Stimulated activated memory B cell treated with anti-CD40 and anti-IgM and Interleukin-4, amounts not matched to agents 10 μg/mL and 1 μg/mL and 100 μg/mL, for 72 hours (primary cell): ENCODE measurements at regions not wholly inside any gene's neighbourhood (a gene's known extent, or its start where the extent isn't known, plus 50 kb on each side); places are given as distances from the start of the nearest gene placed in this dataset.

ENCODE experiments used
- ATAC-seq: fragments of 150-1000 bp; cut with Tn5 transposase; 2 replicates; pipeline ENCODE4 v1.10.0; 2021
- H3K27ac Mint-ChIP-seq: one replicate; pipeline ENCODE4 v1.8.0; 2022; ENCODE audit warnings: mild to moderate bottlenecking, mixed read lengths
- H3K27me3 Mint-ChIP-seq: one replicate; pipeline ENCODE4 v1.8.0; 2022; ENCODE audit warnings: mixed read lengths
- H3K36me3 Mint-ChIP-seq: one replicate; pipeline ENCODE4 v1.8.0; 2022; ENCODE audit warnings: mixed read lengths
- H3K4me1 Mint-ChIP-seq: one replicate; pipeline ENCODE4 v1.8.0; 2022; ENCODE audit warnings: mixed read lengths
- H3K4me3 Mint-ChIP-seq: one replicate; pipeline ENCODE4 v1.8.0; 2022; ENCODE audit warnings: mild to moderate bottlenecking, moderate library complexity, mixed read lengths
- H3K9me3 Mint-ChIP-seq: one replicate; pipeline ENCODE4 v1.8.0; 2022; ENCODE audit warnings: mixed read lengths

- Mint-ChIP-seq H3K4me3 (no peak overlapping the region), H3K9me3 (peaks cover 7% of the 10 kb centered on the region), H3K27ac (no peak overlapping the region), H3K36me3 (no peaks in the 10 kb centered on the region), H3K4me1 (no peaks in the 10 kb centered on the region), H3K27me3 (no peaks in the 10 kb centered on the region)
- no peak for ATAC-seq
These were observed 736.8 kb downstream of the SOCS6 start for GRCh38 chr18:71025505-71026225.

- Mint-ChIP-seq H3K27me3 (no peaks in the 10 kb centered on the region), H3K4me3 (no peak overlapping the region), H3K4me1 (no peaks in the 10 kb centered on the region), H3K9me3 (peaks cover 2% of the 10 kb centered on the region), H3K27ac (no peak overlapping the region), H3K36me3 (no peaks in the 10 kb centered on the region)
- no peak for ATAC-seq
These were observed 733.5 kb downstream of the SOCS6 start for GRCh38 chr18:71022389-71022788.

- no peaks in the 10 kb centered on the region for H3K27me3 Mint-ChIP-seq
- no peak overlapping the region for H3K4me3 Mint-ChIP-seq
- no peak overlapping the region for H3K27ac Mint-ChIP-seq
- peaks cover 3% of the 10 kb centered on the region for H3K9me3 Mint-ChIP-seq
- no peaks in the 10 kb centered on the region for H3K4me1 Mint-ChIP-seq
- no peak for ATAC-seq
- no peaks in the 10 kb centered on the region for H3K36me3 Mint-ChIP-seq
These were observed 732.2 kb downstream of the SOCS6 start for GRCh38 chr18:71021030-71021362.

- Mint-ChIP-seq H3K9me3 (peaks cover 3% of the 10 kb centered on the region), H3K27me3 (no peaks in the 10 kb centered on the region), H3K4me1 (no peaks in the 10 kb centered on the region), H3K36me3 (no peaks in the 10 kb centered on the region), H3K27ac (no peak overlapping the region), H3K4me3 (no peak overlapping the region)
- ATAC-seq = no peak
These were observed 731.6 kb downstream of the SOCS6 start for GRCh38 chr18:71020342-71021029.

- H3K36me3 Mint-ChIP-seq = no peaks in the 10 kb centered on the region
- no peak overlapping the region for H3K4me3 Mint-ChIP-seq
- no peaks in the 10 kb centered on the region for H3K4me1 Mint-ChIP-seq
- no peak for ATAC-seq
- peaks cover 3% of the 10 kb centered on the region for H3K9me3 Mint-ChIP-seq
- H3K27me3 Mint-ChIP-seq = no peaks in the 10 kb centered on the region
- H3K27ac Mint-ChIP-seq = no peak overlapping the region
These were observed 730.0 kb downstream of the SOCS6 start for GRCh38 chr18:71018816-71019215.

GRCh38 chr18:71012789-71013188 is 723.9 kb downstream of the SOCS6 start:
- H3K27ac Mint-ChIP-seq = no peak overlapping the region
- no peaks in the 10 kb centered on the region for H3K36me3 Mint-ChIP-seq
- no peaks in the 10 kb centered on the region for H3K27me3 Mint-ChIP-seq
- ATAC-seq = no peak
- H3K9me3 Mint-ChIP-seq = peaks cover 3% of the 10 kb centered on the region
- no peaks in the 10 kb centered on the region for H3K4me1 Mint-ChIP-seq
- H3K4me3 Mint-ChIP-seq = no peak overlapping the region

GRCh38 chr18:71011389-71011788 is 722.5 kb downstream of the SOCS6 start:
- H3K4me3 Mint-ChIP-seq = no peak overlapping the region
- no peaks in the 10 kb centered on the region for H3K9me3 Mint-ChIP-seq
- no peaks in the 10 kb centered on the region for H3K27me3 Mint-ChIP-seq
- no peaks in the 10 kb centered on the region for H3K4me1 Mint-ChIP-seq
- no peaks in the 10 kb centered on the region for H3K36me3 Mint-ChIP-seq
- H3K27ac Mint-ChIP-seq = no peak overlapping the region
- no peak for ATAC-seq

GRCh38 chr18:71008257-71008656 is 719.4 kb downstream of the SOCS6 start:
- no peak overlapping the region for H3K4me3 Mint-ChIP-seq
- H3K27me3 Mint-ChIP-seq = no peaks in the 10 kb centered on the region
- H3K36me3 Mint-ChIP-seq = no peaks in the 10 kb centered on the region
- no peak overlapping the region for H3K27ac Mint-ChIP-seq
- ATAC-seq = no peak
- H3K4me1 Mint-ChIP-seq = no peaks in the 10 kb centered on the region
- no peaks in the 10 kb centered on the region for H3K9me3 Mint-ChIP-seq

- no peak overlapping the region for H3K27ac Mint-ChIP-seq
- H3K4me3 Mint-ChIP-seq = no peak overlapping the region
- no peaks in the 10 kb centered on the region for H3K36me3 Mint-ChIP-seq
- H3K9me3 Mint-ChIP-seq = no peaks in the 10 kb centered on the region
- no peak for ATAC-seq
- H3K27me3 Mint-ChIP-seq = no peaks in the 10 kb centered on the region
- H3K4me1 Mint-ChIP-seq = no peaks in the 10 kb centered on the region
These were observed 712.8 kb downstream of the SOCS6 start for GRCh38 chr18:71001597-71001996.

GRCh38 chr18:70998490-70998889 is 709.6 kb downstream of the SOCS6 start:
- ATAC-seq = no peak
- no peaks in the 10 kb centered on the region for H3K27me3 Mint-ChIP-seq

GRCh38 chr18:70994116-70994515 is 705.3 kb downstream of the SOCS6 start:
- ATAC-seq = no peak
- H3K4me3 Mint-ChIP-seq = no peak overlapping the region
- H3K27me3 Mint-ChIP-seq = no peaks in the 10 kb centered on the region
- H3K9me3 Mint-ChIP-seq = peaks cover 5% of the 10 kb centered on the region
- no peak overlapping the region for H3K27ac Mint-ChIP-seq
- no peaks in the 10 kb centered on the region for H3K4me1 Mint-ChIP-seq
- H3K36me3 Mint-ChIP-seq = no peaks in the 10 kb centered on the region

More at GRCh38 chr18:70998490-70998889, 709.6 kb downstream of the SOCS6 start:
- Mint-ChIP-seq H3K4me1 (no peaks in the 10 kb centered on the region), H3K9me3 (peaks cover 5% of the 10 kb centered on the region), H3K4me3 (no peak overlapping the region), H3K27ac (no peak overlapping the region), H3K36me3 (no peaks in the 10 kb centered on the region)

GRCh38 chr18:70991577-70991976 is 702.7 kb downstream of the SOCS6 start:
- Mint-ChIP-seq H3K4me3 (no peak overlapping the region), H3K4me1 (no peaks in the 10 kb centered on the region), H3K27me3 (no peaks in the 10 kb centered on the region), H3K36me3 (no peaks in the 10 kb centered on the region), H3K9me3 (peaks cover 7% of the 10 kb centered on the region), H3K27ac (no peak overlapping the region)
- ATAC-seq = no peak

GRCh38 chr18:70985948-70986347 is 697.1 kb downstream of the SOCS6 start:
- Mint-ChIP-seq H3K36me3 (no peaks in the 10 kb centered on the region), H3K27ac (no peak overlapping the region)
- ATAC-seq = no peak

GRCh38 chr18:70982292-70982691 is 693.4 kb downstream of the SOCS6 start:
- ATAC-seq = no peak
- H3K27me3 Mint-ChIP-seq = no peaks in the 10 kb centered on the region

More at GRCh38 chr18:70985948-70986347, 697.1 kb downstream of the SOCS6 start:
- H3K27me3 Mint-ChIP-seq = no peaks in the 10 kb centered on the region
- H3K4me1 Mint-ChIP-seq = no peaks in the 10 kb centered on the region
- H3K4me3 Mint-ChIP-seq = no peak overlapping the region
- peaks cover 9% of the 10 kb centered on the region for H3K9me3 Mint-ChIP-seq

GRCh38 chr18:70981400-70982140 is 692.7 kb downstream of the SOCS6 start:
- no peaks in the 10 kb centered on the region for H3K27me3 Mint-ChIP-seq
- ATAC-seq = peak; percentile 39
- no peak overlapping the region for H3K4me3 Mint-ChIP-seq
- H3K27ac Mint-ChIP-seq = no peak overlapping the region
- no peaks in the 10 kb centered on the region for H3K36me3 Mint-ChIP-seq
- H3K4me1 Mint-ChIP-seq = no peaks in the 10 kb centered on the region
- H3K9me3 Mint-ChIP-seq = peaks cover 10% of the 10 kb centered on the region

More at GRCh38 chr18:70982292-70982691, 693.4 kb downstream of the SOCS6 start:
- Mint-ChIP-seq H3K36me3 (no peaks in the 10 kb centered on the region), H3K4me3 (no peak overlapping the region), H3K9me3 (peaks cover 12% of the 10 kb centered on the region), H3K4me1 (no peaks in the 10 kb centered on the region), H3K27ac (no peak overlapping the region)
